MCF 10A (cell line): ENCODE measurements at regions not wholly inside any gene's neighbourhood (a gene's known extent, or its start where the extent isn't known, plus 50 kb on each side); places are given as distances from the start of the nearest gene placed in this dataset.

Source experiments
- BruUV-seq: library from RNA; stranded (reverse); fragments of 400-500 nt; replicated peaks from 2 replicates; lab custom pipeline; 2021; lab: Mats Ljungman, UMichigan
- CTCF ChIA-PET: fragments of 300-600 bp; sonication (Branson Sonifier 250); formaldehyde crosslinking; extraction: SDS; loops from one replicate; lab custom pipeline; 2021; ENCODE audit warnings: antibody characterized with exemption, inconsistent platforms; lab: Yijun Ruan, JAX
- POLR2A ChIA-PET: fragments of 300-600, 350-650 bp; sonication (Branson Sonifier 250); formaldehyde crosslinking; extraction: SDS; loops from one replicate; lab custom pipeline; 2020; ENCODE audit warnings: antibody characterized with exemption, inconsistent platforms; lab: Yijun Ruan, JAX
- DNase-seq: peaks from one replicate; pipeline ENCODE4 v3.0.0-alpha.2; 2018; ENCODE audit not compliant: unreplicated experiment
- H3K27ac Mint-ChIP-seq: one replicate; pipeline ENCODE4 v1.8.0; 2022; ENCODE audit warnings: mild to moderate bottlenecking, low read depth, mixed read lengths; ENCODE audit not compliant: unreplicated experiment
- H3K27me3 Mint-ChIP-seq: one replicate; pipeline ENCODE4 v1.8.0; 2022; ENCODE audit warnings: mixed read lengths; ENCODE audit not compliant: insufficient read depth, unreplicated experiment
- H3K36me3 Mint-ChIP-seq: one replicate; pipeline ENCODE4 v1.8.0; 2022; ENCODE audit warnings: mild to moderate bottlenecking, moderate library complexity, mixed read lengths; ENCODE audit not compliant: insufficient read depth, unreplicated experiment
- H3K4me1 Mint-ChIP-seq: one replicate; pipeline ENCODE4 v1.8.0; 2022; ENCODE audit warnings: mixed read lengths; ENCODE audit not compliant: insufficient read depth, unreplicated experiment
- H3K4me3 Mint-ChIP-seq: one replicate; pipeline ENCODE4 v1.8.0; 2022; ENCODE audit warnings: mild to moderate bottlenecking, moderate library complexity, mixed read lengths; ENCODE audit not compliant: unreplicated experiment
- H3K9me3 Mint-ChIP-seq: one replicate; pipeline ENCODE4 v1.8.0; 2022; ENCODE audit warnings: mixed read lengths; ENCODE audit not compliant: unreplicated experiment
- CTCF ChIP-seq: fragments of 200-600 bp; IDR thresholded peaks from one replicate; pipeline ENCODE4 v1.8.0; 2022; ENCODE audit warnings: antibody characterized with exemption, mild to moderate bottlenecking; ENCODE audit not compliant: unreplicated experiment
- intact Hi-C: fragments of 100-400 bp; cut with micrococcal nuclease; formaldehyde crosslinking; loops from 2 replicates; pipeline ENCODE4 v1.14.1; 2022

- no peaks in the 10 kb centered on the region for H3K4me1 Mint-ChIP-seq
- no peak overlapping the region for H3K27ac Mint-ChIP-seq
- DNase-seq = no peak
- POLR2A ChIA-PET = no interaction called here
- intact Hi-C loops = no loop called here
- no peak for TF ChIP-seq CTCF
- CTCF ChIA-PET = no interaction called here
- H3K9me3 Mint-ChIP-seq = no peaks in the 10 kb centered on the region
- BruUV-seq = no TSS peak
- no peaks in the 10 kb centered on the region for H3K36me3 Mint-ChIP-seq
- no peak overlapping the region for H3K4me3 Mint-ChIP-seq
- peaks cover 39% of the 10 kb centered on the region for H3K27me3 Mint-ChIP-seq
Measured at GRCh38 chr6:93123585-93123984, 295.8 kb downstream of the EPHA7 start.

DNA sequence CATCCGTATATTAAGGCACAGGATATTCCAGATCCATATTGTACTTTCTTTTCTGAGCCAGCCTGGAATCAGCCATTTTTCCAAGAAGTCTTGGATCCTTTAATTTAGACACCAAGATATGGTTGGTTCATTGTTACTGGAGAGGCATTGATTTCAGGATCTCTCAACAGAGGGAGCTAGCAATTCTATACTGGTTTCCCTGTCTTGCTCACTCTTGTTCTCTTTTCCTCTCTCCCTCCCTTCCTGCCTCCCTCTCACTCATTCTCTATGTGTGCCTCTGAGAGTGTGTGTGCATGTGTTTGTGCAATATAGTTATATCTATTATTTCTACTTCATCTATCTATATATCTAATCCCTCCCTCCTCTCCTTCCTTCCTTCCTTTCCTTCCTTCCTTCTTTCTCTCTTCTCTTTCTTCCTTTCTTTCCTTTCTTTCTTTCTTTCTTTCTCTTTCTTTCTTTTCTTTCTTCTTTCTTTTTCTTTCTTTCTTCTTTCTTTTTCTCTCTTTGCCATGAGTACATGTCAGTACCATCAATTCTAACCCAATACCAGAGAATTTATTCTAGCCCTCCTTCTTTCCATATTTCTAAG lies 299.1 kb downstream of the EPHA7 start:
- Mint-ChIP-seq H3K27ac (no peak overlapping the region), H3K9me3 (no peaks in the 10 kb centered on the region), H3K36me3 (no peaks in the 10 kb centered on the region), H3K27me3 (peaks cover 30% of the 10 kb centered on the region), H3K4me1 (no peaks in the 10 kb centered on the region), H3K4me3 (no peak overlapping the region)
- no peak for TF ChIP-seq CTCF
- BruUV-seq = no TSS peak
- CTCF ChIA-PET = no interaction called here
- intact Hi-C loops = no loop called here
- DNase-seq = no peak
- POLR2A ChIA-PET = no interaction called here

GRCh38 chr6:93105907-93106306 lies 313.5 kb downstream of the EPHA7 start:
- H3K36me3 Mint-ChIP-seq = no peaks in the 10 kb centered on the region
- intact Hi-C loops = no loop called here
- peaks cover 24% of the 10 kb centered on the region for H3K27me3 Mint-ChIP-seq
- no peak for TF ChIP-seq CTCF
- BruUV-seq = no TSS peak
- no peaks in the 10 kb centered on the region for H3K4me1 Mint-ChIP-seq
- CTCF ChIA-PET = no interaction called here
- H3K27ac Mint-ChIP-seq = no peak overlapping the region
- H3K9me3 Mint-ChIP-seq = peaks cover 3% of the 10 kb centered on the region
- POLR2A ChIA-PET = no interaction called here
- H3K4me3 Mint-ChIP-seq = no peak overlapping the region
- DNase-seq = no peak

DNA sequence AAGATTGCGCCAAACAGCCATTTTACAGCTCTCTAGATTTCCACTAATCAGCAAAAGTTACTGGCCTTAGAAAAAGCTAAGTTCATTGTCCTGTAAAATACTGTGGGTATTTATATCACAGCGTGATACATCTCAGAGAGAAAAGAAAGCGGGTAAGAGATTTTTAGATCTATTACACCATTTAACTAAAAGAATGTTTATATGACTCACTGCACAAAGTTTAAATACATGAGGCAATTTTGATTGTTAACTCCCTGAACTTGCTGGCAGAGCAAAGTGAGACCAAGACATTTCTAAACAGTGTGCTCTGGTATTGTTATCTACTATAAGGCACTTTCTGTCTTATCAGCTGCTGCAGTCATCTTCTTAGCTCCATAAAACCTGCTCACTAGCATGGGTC lies 314.3 kb downstream of the EPHA7 start:
- peaks cover 9% of the 10 kb centered on the region for H3K9me3 Mint-ChIP-seq
- TF ChIP-seq CTCF = no peak
- ChIA-PET CTCF (interaction anchor here (1.2 kb wide), 1 partner anchor 11 kb away, joined by 4 read pairs; no protein-coding TSS in a partner anchor), POLR2A (no interaction called here)
- intact Hi-C loops = no loop called here
- H3K4me3 Mint-ChIP-seq = no peak overlapping the region
- no peaks in the 10 kb centered on the region for H3K4me1 Mint-ChIP-seq
- no peak overlapping the region for H3K27ac Mint-ChIP-seq
- DNase-seq = peak; percentile 17
- peaks cover 32% of the 10 kb centered on the region for H3K27me3 Mint-ChIP-seq
- no peaks in the 10 kb centered on the region for H3K36me3 Mint-ChIP-seq
- BruUV-seq = no TSS peak
